GM12873 (cell line): ENCODE measurements at regions not wholly inside any gene's neighbourhood (a gene's known extent, or its start where the extent isn't known, plus 50 kb on each side); places are given as distances from the start of the nearest gene placed in this dataset.

Experiments used
- CTCF ChIP-seq: IDR thresholded peaks from 2 replicates; pipeline ENCODE4 v1.5.1; 2012; ENCODE audit warnings: low read depth, mild to moderate bottlenecking, moderate library complexity, low read length, control low read depth; ENCODE audit not compliant: insufficient read depth; ENCODE audit errors: missing control alignments

DNA sequence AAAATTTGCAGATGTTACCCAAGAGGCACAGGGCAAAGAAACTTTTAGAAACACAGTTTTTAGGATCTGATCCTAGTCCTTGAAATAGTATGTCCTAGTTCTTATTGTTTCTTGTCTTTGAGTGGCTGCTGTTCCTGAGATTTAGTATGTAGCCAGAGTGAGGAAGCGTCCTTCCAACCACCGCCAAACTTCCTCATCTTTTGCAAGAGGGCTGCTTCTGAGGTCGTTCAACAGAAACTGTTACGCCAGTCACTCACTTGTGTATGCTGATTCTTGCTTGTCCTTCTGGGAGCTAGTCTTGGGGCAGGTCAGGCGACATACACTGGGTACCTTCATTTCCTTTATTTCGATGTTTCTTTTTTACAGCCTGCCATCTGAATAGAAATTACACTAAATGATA is 577.3 kb upstream of the ZNF717 start:
- TF ChIP-seq CTCF, result no peak

- TF ChIP-seq CTCF, result no peak
These were observed 579.9 kb upstream of the ZNF717 start for GRCh38 chr3:76365275-76365674.

GRCh38 chr3:76367281-76367680 is 581.9 kb upstream of the ZNF717 start:
- no peak for TF ChIP-seq CTCF

- peak; percentile 24 for TF ChIP-seq CTCF
These were observed 583.8 kb upstream of the ZNF717 start for GRCh38 chr3:76369170-76369569.

DNA sequence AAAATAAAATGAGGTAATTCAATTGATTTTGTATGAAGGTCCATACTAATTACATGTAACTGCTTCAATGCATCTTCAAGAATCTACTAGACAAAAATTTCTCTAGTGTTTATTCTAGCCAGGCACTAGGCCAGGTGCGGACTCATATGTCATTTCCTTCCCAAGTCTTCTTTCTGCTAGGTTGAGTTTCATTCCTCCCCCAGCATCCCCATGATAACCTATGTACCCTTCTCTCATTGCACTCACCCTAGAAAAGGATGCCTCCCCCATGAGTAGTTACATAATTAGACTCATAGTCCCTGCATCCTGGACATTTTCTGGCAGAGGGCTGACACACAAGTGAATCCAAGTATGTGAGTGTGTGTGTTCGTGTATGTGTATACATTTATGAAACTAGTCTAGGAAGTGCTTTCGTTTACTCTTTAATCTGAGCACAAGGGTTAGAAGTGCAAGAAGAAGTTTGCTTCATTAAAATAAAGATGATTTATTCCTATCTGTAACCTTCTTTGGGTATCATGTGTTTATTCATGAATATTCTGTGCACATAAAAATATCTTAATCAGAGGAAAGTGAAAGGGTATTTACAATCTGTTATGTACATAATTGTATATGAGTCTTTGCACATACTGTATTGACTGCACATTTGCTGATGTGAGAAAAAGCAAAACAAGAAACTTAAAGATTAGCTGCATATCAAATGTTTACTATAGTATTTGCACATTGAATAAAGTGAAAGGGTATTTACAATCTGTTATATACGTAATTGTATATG is 585.6 kb upstream of the ZNF717 start:
- TF ChIP-seq CTCF, result no peak

DNA sequence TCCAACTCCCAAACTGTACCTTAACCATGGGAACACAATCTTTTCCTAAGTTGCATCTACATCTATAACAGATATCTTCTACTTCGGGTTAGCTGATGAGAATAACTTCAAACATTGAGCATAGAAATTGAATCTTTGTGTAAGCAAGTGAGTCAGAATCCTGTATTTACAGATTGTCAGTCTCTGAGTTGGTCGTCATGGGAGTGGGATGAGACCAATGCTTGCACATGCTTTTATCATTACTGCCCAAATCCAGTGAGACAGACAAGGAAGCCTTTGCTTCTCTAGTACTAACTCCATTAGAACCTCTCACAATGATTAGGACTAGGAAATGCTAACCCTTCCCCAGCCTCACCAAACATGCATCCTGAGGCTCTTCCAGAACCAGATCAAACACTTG is 587.1 kb upstream of the ZNF717 start:
- TF ChIP-seq CTCF, result no peak

- no peak for TF ChIP-seq CTCF
These were observed 591.7 kb upstream of the ZNF717 start for GRCh38 chr3:76377074-76377473.
